Fibroblast of mammary gland (primary cell): ENCODE measurements at regions not wholly inside any gene's neighbourhood (a gene's known extent, or its start where the extent isn't known, plus 50 kb on each side); places are given as distances from the start of the nearest gene placed in this dataset.

Experiments
- DNase-seq: peaks from one replicate; pipeline ENCODE4 v3.0.0-alpha.2; 2010; ENCODE audit warnings: low read depth
- H3K4me3 ChIP-seq: 2 replicates; pipeline ENCODE4 v1.5.1; 2011; ENCODE audit warnings: low read depth, mild to moderate bottlenecking, low read length, moderate library complexity; ENCODE audit not compliant: control insufficient read depth
- TF ChIP-seq, protein P1 (sequence below): conservative IDR thresholded peaks from 2 replicates; pipeline ENCODE4 v1.5.1; 2011; ENCODE audit warnings: low read depth, low read length, inconsistent platforms; ENCODE audit not compliant: control insufficient read depth, insufficient read depth

GRCh38 chr10:62562795-62563194, 188.6 kb downstream of the ZNF365 start:
- DNase-seq, result no peak
- TF ChIP-seq, protein P1, sequence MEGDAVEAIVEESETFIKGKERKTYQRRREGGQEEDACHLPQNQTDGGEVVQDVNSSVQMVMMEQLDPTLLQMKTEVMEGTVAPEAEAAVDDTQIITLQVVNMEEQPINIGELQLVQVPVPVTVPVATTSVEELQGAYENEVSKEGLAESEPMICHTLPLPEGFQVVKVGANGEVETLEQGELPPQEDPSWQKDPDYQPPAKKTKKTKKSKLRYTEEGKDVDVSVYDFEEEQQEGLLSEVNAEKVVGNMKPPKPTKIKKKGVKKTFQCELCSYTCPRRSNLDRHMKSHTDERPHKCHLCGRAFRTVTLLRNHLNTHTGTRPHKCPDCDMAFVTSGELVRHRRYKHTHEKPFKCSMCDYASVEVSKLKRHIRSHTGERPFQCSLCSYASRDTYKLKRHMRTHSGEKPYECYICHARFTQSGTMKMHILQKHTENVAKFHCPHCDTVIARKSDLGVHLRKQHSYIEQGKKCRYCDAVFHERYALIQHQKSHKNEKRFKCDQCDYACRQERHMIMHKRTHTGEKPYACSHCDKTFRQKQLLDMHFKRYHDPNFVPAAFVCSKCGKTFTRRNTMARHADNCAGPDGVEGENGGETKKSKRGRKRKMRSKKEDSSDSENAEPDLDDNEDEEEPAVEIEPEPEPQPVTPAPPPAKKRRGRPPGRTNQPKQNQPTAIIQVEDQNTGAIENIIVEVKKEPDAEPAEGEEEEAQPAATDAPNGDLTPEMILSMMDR, result no peak
- H3K4me3 ChIP-seq, result no peak overlapping the region

GRCh38 chr10:62573929-62574328, 199.8 kb downstream of the ZNF365 start:
- no peak overlapping the region for H3K4me3 ChIP-seq
- TF ChIP-seq, protein P1, result no peak
- no peak for DNase-seq

DNA sequence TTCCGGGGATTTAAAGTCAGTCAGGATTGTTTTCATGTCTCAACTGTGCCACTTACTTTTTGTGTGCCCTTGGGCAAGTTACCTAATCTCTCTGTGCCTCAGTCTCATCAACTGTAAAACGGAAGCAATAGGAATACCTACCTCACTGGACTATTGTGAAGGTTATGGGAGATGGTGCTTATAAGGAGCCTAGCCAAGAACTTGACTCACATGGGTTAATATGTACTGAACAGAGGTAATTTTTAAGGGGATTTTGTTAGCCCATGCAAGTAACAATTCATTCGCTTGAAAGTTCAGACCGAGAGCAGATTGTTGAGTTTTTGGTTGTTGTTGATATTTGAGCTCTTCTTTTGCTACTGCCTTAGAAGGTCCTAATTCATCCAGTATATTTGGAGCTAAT, 202.9 kb downstream of the ZNF365 start:
- DNase-seq, result no peak
- H3K4me3 ChIP-seq, result no peak overlapping the region
- TF ChIP-seq, protein P1, result no peak

DNA sequence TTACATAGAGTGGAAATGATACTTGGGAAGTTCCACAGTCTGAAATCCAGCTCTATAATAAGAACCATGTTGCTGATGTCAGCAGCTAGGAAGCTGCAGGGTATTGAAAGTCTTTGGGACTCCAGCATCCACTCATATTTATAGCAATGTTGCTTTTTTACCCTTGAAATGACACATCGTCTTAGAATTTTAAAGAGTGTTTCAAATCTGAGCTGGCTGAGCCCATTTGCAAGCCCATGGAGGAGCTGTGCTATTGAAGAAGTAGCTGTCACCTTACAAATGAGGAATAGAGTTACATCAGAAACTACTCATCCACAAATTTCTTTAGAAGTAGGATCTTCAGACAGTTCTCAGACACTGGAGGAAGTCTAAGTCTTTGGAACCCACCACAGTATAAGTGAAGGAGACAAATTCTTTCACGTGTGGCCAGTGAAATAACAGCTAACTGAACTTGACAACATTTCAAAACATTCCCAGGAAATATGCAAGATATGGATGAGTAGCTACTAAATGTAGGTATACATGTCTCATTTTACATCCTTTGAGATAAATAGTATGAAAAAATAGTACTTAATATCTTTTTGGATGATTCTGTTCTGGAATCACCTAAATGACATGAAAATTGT, 203.6 kb downstream of the ZNF365 start:
- TF ChIP-seq, protein P1, result no peak
- peak; percentile 70 for DNase-seq
- no peak overlapping the region for H3K4me3 ChIP-seq

- TF ChIP-seq, protein P1, result no peak
- DNase-seq, result no peak
- H3K4me3 ChIP-seq, result no peak overlapping the region
Observed at GRCh38 chr10:62578301-62578700, 204.1 kb downstream of the ZNF365 start.

GRCh38 chr10:62578916-62579315, 204.7 kb downstream of the ZNF365 start:
- no peak for DNase-seq
- TF ChIP-seq, protein P1, result no peak
- H3K4me3 ChIP-seq, result no peak overlapping the region

- no peak overlapping the region for H3K4me3 ChIP-seq
- DNase-seq, result peak; percentile 83
- TF ChIP-seq, protein P1, result no peak
Observed at GRCh38 chr10:62580396-62580795, 206.2 kb downstream of the ZNF365 start.
